ENCODE measurements at regions not wholly inside any gene's neighbourhood (a gene's known extent, or its start where the extent isn't known, plus 50 kb on each side); places are given as distances from the start of the nearest gene placed in this dataset.

- no peaks in the 10 kb centered on the region for H3K79me2 ChIP-seq (ENCODE audit: insufficient read depth, low read length)
- H3K36me3 ChIP-seq (ENCODE audit: insufficient read depth, low read length): no peaks in the 10 kb centered on the region
- H3K9ac ChIP-seq (ENCODE audit: low read depth, low read length): no peak overlapping the region
- no peaks in the 10 kb centered on the region for H4K20me1 ChIP-seq (ENCODE audit: insufficient read depth, low read length)
- no peaks in the 10 kb centered on the region for H3K9me3 ChIP-seq (ENCODE audit: insufficient read depth, low read length, severe bottlenecking)
- H3K27me3 ChIP-seq (ENCODE audit: insufficient read depth, low read length, poor library complexity): no peaks in the 10 kb centered on the region
- no peak overlapping the region for H3K27ac ChIP-seq (ENCODE audit: low read length)
- TF ChIP-seq EZH2 (IDR thresholded peaks at IDR 0.05; ENCODE audit: borderline replicate concordance, low read depth, low read length, severe bottlenecking) (no peak), CTCF (IDR thresholded peaks at IDR 0.05; ENCODE audit: borderline replicate concordance, extremely low read depth, low read length, poor library complexity, severe bottlenecking) (no peak)
- ATAC-seq (ENCODE audit: insufficient read depth, low read depth) (no peak), DNase-seq (no peak)
- no peak overlapping the region for H2AFZ ChIP-seq (ENCODE audit: low read depth, low read length)
- no peak overlapping the region for H3K4me3 ChIP-seq (ENCODE audit: low read depth in 1 of 2, low read length in 2 of 2)
- no peaks in the 10 kb centered on the region for H3K4me1 ChIP-seq (ENCODE audit: insufficient read depth, low read length)
- H3K4me2 ChIP-seq (ENCODE audit: insufficient read depth, low read length): no peak overlapping the region
These were observed 153.3 kb downstream of the FSCB start for GRCh38 chr14:44353805-44354204.

- H3K79me2 ChIP-seq (ENCODE audit: insufficient read depth, low read length): no peaks in the 10 kb centered on the region
- H4K20me1 ChIP-seq (ENCODE audit: insufficient read depth, low read length): no peaks in the 10 kb centered on the region
- no peak overlapping the region for H3K4me2 ChIP-seq (ENCODE audit: insufficient read depth, low read length)
- H3K27ac ChIP-seq (ENCODE audit: low read length): no peak overlapping the region
- no peak for ATAC-seq (ENCODE audit: insufficient read depth, low read depth)
- no peak overlapping the region for H3K4me3 ChIP-seq (ENCODE audit: low read depth in 1 of 2, low read length in 2 of 2)
- H3K9me3 ChIP-seq (ENCODE audit: insufficient read depth, low read length, severe bottlenecking): peaks cover 5% of the 10 kb centered on the region
- no peak for DNase-seq
- no peaks in the 10 kb centered on the region for H3K36me3 ChIP-seq (ENCODE audit: insufficient read depth, low read length)
- H3K4me1 ChIP-seq (ENCODE audit: insufficient read depth, low read length): no peaks in the 10 kb centered on the region
- H2AFZ ChIP-seq (ENCODE audit: low read depth, low read length): no peak overlapping the region
- H3K27me3 ChIP-seq (ENCODE audit: insufficient read depth, low read length, poor library complexity): no peaks in the 10 kb centered on the region
- no peak for TF ChIP-seq EZH2 (IDR thresholded peaks at IDR 0.05; ENCODE audit: borderline replicate concordance, low read depth, low read length, severe bottlenecking)
- TF ChIP-seq CTCF (IDR thresholded peaks at IDR 0.05; ENCODE audit: borderline replicate concordance, extremely low read depth, low read length, poor library complexity, severe bottlenecking): no peak
- no peak overlapping the region for H3K9ac ChIP-seq (ENCODE audit: low read depth, low read length)
These were observed 154.9 kb downstream of the FSCB start for GRCh38 chr14:44352201-44352600.

- TF ChIP-seq CTCF (IDR thresholded peaks at IDR 0.05; ENCODE audit: borderline replicate concordance, extremely low read depth, low read length, poor library complexity, severe bottlenecking) (no peak), EZH2 (IDR thresholded peaks at IDR 0.05; ENCODE audit: borderline replicate concordance, low read depth, low read length, severe bottlenecking) (no peak)
- ATAC-seq (ENCODE audit: insufficient read depth, low read depth) (no peak), DNase-seq (no peak)
- Histone ChIP-seq H4K20me1 (ENCODE audit: insufficient read depth, low read length) (no peaks in the 10 kb centered on the region), H3K27ac (ENCODE audit: low read length) (no peak overlapping the region), H3K4me2 (ENCODE audit: insufficient read depth, low read length) (no peak overlapping the region), H3K4me3 (ENCODE audit: low read depth in 1 of 2, low read length in 2 of 2) (no peak overlapping the region), H3K9me3 (ENCODE audit: insufficient read depth, low read length, severe bottlenecking) (peaks cover 7% of the 10 kb centered on the region), H3K9ac (ENCODE audit: low read depth, low read length) (no peak overlapping the region), H3K27me3 (ENCODE audit: insufficient read depth, low read length, poor library complexity) (no peaks in the 10 kb centered on the region), H3K36me3 (ENCODE audit: insufficient read depth, low read length) (no peaks in the 10 kb centered on the region), H3K4me1 (ENCODE audit: insufficient read depth, low read length) (no peaks in the 10 kb centered on the region), H2AFZ (ENCODE audit: low read depth, low read length) (no peak overlapping the region), H3K79me2 (ENCODE audit: insufficient read depth, low read length) (no peaks in the 10 kb centered on the region)
These were observed 159.8 kb downstream of the FSCB start for GRCh38 chr14:44347316-44347715.

- DNase-seq (no peak), ATAC-seq (ENCODE audit: insufficient read depth, low read depth) (no peak)
- no peaks in the 10 kb centered on the region for H3K36me3 ChIP-seq (ENCODE audit: insufficient read depth, low read length)
- H3K27me3 ChIP-seq (ENCODE audit: insufficient read depth, low read length, poor library complexity): no peaks in the 10 kb centered on the region
- no peak overlapping the region for H3K9ac ChIP-seq (ENCODE audit: low read depth, low read length)
- H3K4me1 ChIP-seq (ENCODE audit: insufficient read depth, low read length): no peaks in the 10 kb centered on the region
- H3K4me2 ChIP-seq (ENCODE audit: insufficient read depth, low read length): no peak overlapping the region
- no peak overlapping the region for H3K4me3 ChIP-seq (ENCODE audit: low read depth in 1 of 2, low read length in 2 of 2)
- no peaks in the 10 kb centered on the region for H3K79me2 ChIP-seq (ENCODE audit: insufficient read depth, low read length)
- TF ChIP-seq CTCF (IDR thresholded peaks at IDR 0.05; ENCODE audit: borderline replicate concordance, extremely low read depth, low read length, poor library complexity, severe bottlenecking) (no peak), EZH2 (IDR thresholded peaks at IDR 0.05; ENCODE audit: borderline replicate concordance, low read depth, low read length, severe bottlenecking) (no peak)
- H2AFZ ChIP-seq (ENCODE audit: low read depth, low read length): no peak overlapping the region
- no peaks in the 10 kb centered on the region for H4K20me1 ChIP-seq (ENCODE audit: insufficient read depth, low read length)
- no peak overlapping the region for H3K27ac ChIP-seq (ENCODE audit: low read length)
- H3K9me3 ChIP-seq (ENCODE audit: insufficient read depth, low read length, severe bottlenecking): no peaks in the 10 kb centered on the region
These were observed 166.0 kb downstream of the FSCB start for GRCh38 chr14:44341116-44341515.

Measured in DND-41 (cell line).